CD14-positive monocyte (primary cell): ENCODE measurements at regions not wholly inside any gene's neighbourhood (a gene's known extent, or its start where the extent isn't known, plus 50 kb on each side); places are given as distances from the start of the nearest gene placed in this dataset.

ENCODE experiments used
- DNase-seq, 3 donors: peaks; one replicate each; pipeline ENCODE4 v3.0.0-alpha.2; 2011 to 2022
- H2AFZ ChIP-seq: 2 replicates; pipeline ENCODE4 v1.6.0; 2012; ENCODE audit warnings: mild to moderate bottlenecking, low read depth, low read length, inconsistent platforms; ENCODE audit not compliant: insufficient read depth, poor library complexity, severe bottlenecking
- H3K27ac ChIP-seq, 2 donors: 1 replicate in 1 of 2; 2 replicates in 1 of 2; pipeline ENCODE4 v1.5.1; 2012 to 2013; ENCODE audit warnings: low read length in 2 of 2, control low read depth in 1 of 2, inconsistent platforms in 1 of 2, low read depth in 1 of 2, mild to moderate bottlenecking in 1 of 2
- H3K27me3 ChIP-seq, 2 donors: one replicate each; pipeline versions ENCODE4 v1.6.0 to v1.6.1; 2011 to 2013; ENCODE audit warnings: low read length in 2 of 2; ENCODE audit not compliant: control insufficient read depth in 2 of 2, insufficient read depth in 2 of 2
- H3K36me3 ChIP-seq, 2 donors: replicated peaks in 1 of 2; 1 replicate in 1 of 2; 2 replicates in 1 of 2; pipeline versions ENCODE4 v1.5.1 to v1.6.1; 2012 to 2013; ENCODE audit warnings: low read length in 2 of 2, control low read depth in 1 of 2, inconsistent platforms in 1 of 2, mild to moderate bottlenecking in 1 of 2; ENCODE audit not compliant: insufficient read depth in 2 of 2, control insufficient read depth in 1 of 2
- H3K4me1 ChIP-seq, 2 donors: 1 replicate in 1 of 2; 2 replicates in 1 of 2; pipeline versions ENCODE4 v1.5.1 to v1.6.1; 2012 to 2013; ENCODE audit warnings: low read length in 2 of 2, control low read depth in 1 of 2, inconsistent platforms in 1 of 2, mild to moderate bottlenecking in 1 of 2, moderate library complexity in 1 of 2; ENCODE audit not compliant: insufficient read depth in 2 of 2, control insufficient read depth in 1 of 2
- H3K4me2 ChIP-seq: replicated peaks from 2 replicates; pipeline ENCODE3; 2012; ENCODE audit warnings: low read length, moderate library complexity, mild to moderate bottlenecking; ENCODE audit not compliant: poor library complexity, severe bottlenecking; ENCODE audit errors: extremely low read depth
- H3K4me3 ChIP-seq, 3 experiments: fragments of 200-600 bp in 1 of 3; sonication (generic) in 1 of 3; replicated peaks in 1 of 3; 1 replicate in 2 of 3; 2 replicates in 1 of 3; pipeline ENCODE4 v1.5.1; 2011 to 2013; ENCODE audit warnings: low read length in 3 of 3, mild to moderate bottlenecking in 3 of 3, control low read depth in 2 of 3, low read depth in 2 of 3, inconsistent platforms in 1 of 3, moderate library complexity in 1 of 3
- H3K79me2 ChIP-seq: 2 replicates; pipeline ENCODE4 v1.6.0; 2012; ENCODE audit warnings: mild to moderate bottlenecking, control low read depth, inconsistent platforms, low read length, moderate library complexity; ENCODE audit not compliant: insufficient read depth
- H3K9ac ChIP-seq: 2 replicates; pipeline ENCODE4 v1.6.0; 2017; ENCODE audit warnings: low read length, mild to moderate bottlenecking; ENCODE audit not compliant: insufficient read depth, poor library complexity, severe bottlenecking
- H3K9me3 ChIP-seq, 2 donors: replicated peaks in 1 of 2; 1 replicate in 1 of 2; 2 replicates in 1 of 2; pipeline versions ENCODE4 v1.5.1 to v1.6.1; 2012 to 2013; ENCODE audit warnings: low read length in 2 of 2, control low read depth in 1 of 2; ENCODE audit not compliant: control insufficient read depth in 1 of 2, insufficient read depth in 1 of 2
- H4K20me1 ChIP-seq: 2 replicates; pipeline ENCODE4 v1.6.0; 2012; ENCODE audit warnings: mild to moderate bottlenecking, low read length, control low read depth, moderate library complexity; ENCODE audit not compliant: insufficient read depth
- H3K27ac Mint-ChIP-seq, 7 donors: one replicate each; pipeline ENCODE4 v1.8.0; 2020; ENCODE audit warnings: mild to moderate bottlenecking in 7 of 7, mixed read lengths in 7 of 7, moderate library complexity in 6 of 7, inconsistent platforms in 2 of 7
- H3K27me3 Mint-ChIP-seq, 3 donors: one replicate each; pipeline ENCODE4 v1.8.0; 2021 to 2022; ENCODE audit warnings: low read depth in 3 of 3, mild to moderate bottlenecking in 3 of 3, mixed read lengths in 3 of 3, moderate library complexity in 3 of 3, inconsistent platforms in 1 of 3
- H3K36me3 Mint-ChIP-seq, 2 donors: one replicate each; pipeline ENCODE4 v1.8.0; 2020; ENCODE audit warnings: mixed read lengths in 2 of 2, inconsistent platforms in 1 of 2, mild to moderate bottlenecking in 1 of 2
- H3K4me1 Mint-ChIP-seq: one replicate; pipeline ENCODE4 v1.8.0; 2020; ENCODE audit warnings: mild to moderate bottlenecking, mixed read lengths
- H3K4me3 Mint-ChIP-seq, 2 donors: one replicate each; pipeline ENCODE4 v1.8.0; 2020; ENCODE audit warnings: mild to moderate bottlenecking in 2 of 2, mixed read lengths in 2 of 2, moderate library complexity in 1 of 2
- H3K9me3 Mint-ChIP-seq, 7 donors: one replicate each; pipeline ENCODE4 v1.8.0; 2020 to 2022; ENCODE audit warnings: mixed read lengths in 7 of 7, mild to moderate bottlenecking in 6 of 7, moderate library complexity in 6 of 7, inconsistent platforms in 2 of 7
- CTCF ChIP-seq: fragments of 200-600 bp; IDR thresholded peaks from one replicate; pipeline ENCODE4 v1.8.0; 2022; ENCODE audit warnings: antibody characterized with exemption, mild to moderate bottlenecking
- WGBS: methylation state at CpG from one replicate; pipeline ENCODE4 v1.1.5; 2013; ENCODE audit warnings: missing lambda C conversion rate; ENCODE audit not compliant: insufficient coverage; 5-methylcytosine and 5-hydroxymethylcytosine counted together
- intact Hi-C, 2 donors: fragments of 100-400 bp; cut with micrococcal nuclease; formaldehyde crosslinking; loops; one replicate each; pipeline versions ENCODE4 v1.15.0 to v1.15.1; 2023

DNA sequence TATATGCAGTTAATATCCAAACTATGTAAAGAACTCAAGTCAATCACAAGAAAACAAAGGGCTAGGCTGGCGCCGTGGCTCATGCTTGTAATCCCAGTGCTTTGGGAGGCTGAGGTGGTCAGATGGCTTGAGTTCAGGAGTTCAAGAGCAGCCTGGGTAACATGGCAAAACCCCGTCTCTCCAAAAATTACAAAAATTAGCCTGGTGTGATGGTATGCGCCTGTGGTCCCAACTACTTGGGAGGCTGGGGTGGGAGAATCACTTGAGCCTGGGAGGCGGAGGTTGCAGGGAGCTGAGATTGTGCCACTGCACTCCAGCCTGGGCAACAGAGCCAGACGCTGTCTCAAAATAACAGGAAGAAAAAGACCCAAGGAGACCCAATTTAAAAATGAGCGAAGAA, 91.9 kb upstream of the ALKAL2 start:
- no peak for TF ChIP-seq CTCF
- DNase-seq = no peak
- Mint-ChIP-seq H3K4me3 (no peak overlapping the region), H3K4me1 (no peaks in the 10 kb centered on the region), H3K36me3 (no peaks in the 10 kb centered on the region), H3K27me3 (no peaks in the 10 kb centered on the region), H3K27ac (no peak overlapping the region), H3K9me3 (peaks cover 0 to 12% (median 6%) of the 10 kb centered on the region in 7 donors)
- no peaks in the 10 kb centered on the region for H4K20me1 ChIP-seq
- no peak overlapping the region for H3K4me3 ChIP-seq
- H3K4me2 ChIP-seq = no peak overlapping the region
- H3K27me3 ChIP-seq = no peaks in the 10 kb centered on the region
- intact Hi-C loops = no loop called here
- H2AFZ ChIP-seq = no peak overlapping the region
- no peak overlapping the region for H3K27ac ChIP-seq
- H3K4me1 ChIP-seq = no peaks in the 10 kb centered on the region
- WGBS = no CpG with 5 or more reads among the region's 7 CpGs
- H3K79me2 ChIP-seq = no peaks in the 10 kb centered on the region
- H3K9ac ChIP-seq = no peak overlapping the region
- no peaks in the 10 kb centered on the region for H3K36me3 ChIP-seq
- H3K9me3 ChIP-seq = peaks cover 0 to 8% of the 10 kb centered on the region in 2 donors

GRCh38 chr2:378364-378763, 90.5 kb upstream of the ALKAL2 start:
- Histone ChIP-seq H3K79me2 (no peaks in the 10 kb centered on the region), H3K36me3 (no peaks in the 10 kb centered on the region), H3K9ac (no peak overlapping the region), H4K20me1 (no peaks in the 10 kb centered on the region), H3K4me3 (no peak overlapping the region), H3K27ac (no peak overlapping the region), H3K27me3 (no peaks in the 10 kb centered on the region), H2AFZ (no peak overlapping the region), H3K4me2 (no peak overlapping the region), H3K9me3 (peaks cover 12 to 17% of the 10 kb centered on the region in 2 donors), H3K4me1 (no peaks in the 10 kb centered on the region)
- H3K27ac Mint-ChIP-seq = no peak overlapping the region
- no peaks in the 10 kb centered on the region for H3K36me3 Mint-ChIP-seq
- no peak overlapping the region for H3K4me3 Mint-ChIP-seq
- DNase-seq = no peak
- no peaks in the 10 kb centered on the region for H3K4me1 Mint-ChIP-seq
- intact Hi-C loops = no loop called here
- TF ChIP-seq CTCF = no peak
- peaks cover 2 to 19% (median 6%) of the 10 kb centered on the region in 7 donors for H3K9me3 Mint-ChIP-seq
- H3K27me3 Mint-ChIP-seq = no peaks in the 10 kb centered on the region
